HG02588 (cell line): ENCODE measurements at regions not wholly inside any gene's neighbourhood (a gene's known extent, or its start where the extent isn't known, plus 50 kb on each side); places are given as distances from the start of the nearest gene placed in this dataset.
"Not testable (repeated sequence)": the region's sequence is repeated elsewhere in the genome, so short reads cannot be mapped to it uniquely, and the experiment has no call there.

Experiments used
- ATAC-seq: cut with Tn5 transposase; IDR thresholded peaks from one replicate; pipeline ENCODE4 v1.9.1; 2021; ENCODE audit warnings: mild to moderate bottlenecking, moderate library complexity; ENCODE audit not compliant: unreplicated experiment

DNA sequence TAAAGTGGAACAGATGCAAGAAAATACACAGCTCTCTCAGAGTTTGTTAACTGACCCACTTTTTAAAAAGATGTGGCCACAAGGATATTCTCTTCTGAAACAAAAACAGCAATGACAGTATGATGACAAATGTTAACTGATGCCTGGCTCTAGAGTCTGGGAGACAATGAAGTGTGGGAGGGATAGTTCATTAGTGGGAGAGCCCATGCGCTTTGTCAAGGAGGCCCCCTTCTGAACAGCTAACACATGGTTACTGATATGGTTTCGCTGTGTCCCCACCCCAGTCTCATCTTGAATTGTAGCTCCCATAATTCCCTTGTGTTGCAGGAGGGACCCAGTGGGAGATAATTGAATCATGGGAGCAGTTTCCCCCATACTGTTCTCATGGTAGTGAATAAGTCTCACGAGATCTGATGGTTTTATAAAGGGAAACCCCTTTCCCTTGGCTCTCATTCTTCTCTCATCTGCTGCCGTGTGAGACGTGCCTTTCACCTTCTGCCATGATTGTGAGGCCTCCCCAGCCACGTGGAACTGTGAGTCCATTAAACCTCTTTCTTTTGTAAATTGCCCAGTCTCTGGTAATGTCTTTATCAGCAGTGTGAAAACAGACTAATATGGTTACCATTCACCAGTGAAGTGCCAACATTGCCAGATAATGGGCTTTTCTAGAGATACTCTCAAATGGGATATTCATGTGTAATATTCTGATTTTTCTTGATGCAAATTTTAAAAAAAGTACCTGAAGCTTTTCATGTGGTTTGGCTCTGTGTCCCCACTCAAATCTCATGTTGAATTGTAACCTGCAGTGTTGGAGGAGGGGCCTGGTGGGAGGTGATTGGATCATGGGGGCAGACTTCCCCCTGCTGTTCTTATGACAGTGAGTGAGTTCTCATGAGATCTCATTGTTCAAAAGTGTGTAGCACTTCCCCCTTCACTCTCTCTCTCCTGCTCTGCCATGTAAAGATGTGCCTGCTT, 435.8 kb downstream of the SHISA9 start:
- ATAC-seq, result not testable (repeated sequence)

DNA sequence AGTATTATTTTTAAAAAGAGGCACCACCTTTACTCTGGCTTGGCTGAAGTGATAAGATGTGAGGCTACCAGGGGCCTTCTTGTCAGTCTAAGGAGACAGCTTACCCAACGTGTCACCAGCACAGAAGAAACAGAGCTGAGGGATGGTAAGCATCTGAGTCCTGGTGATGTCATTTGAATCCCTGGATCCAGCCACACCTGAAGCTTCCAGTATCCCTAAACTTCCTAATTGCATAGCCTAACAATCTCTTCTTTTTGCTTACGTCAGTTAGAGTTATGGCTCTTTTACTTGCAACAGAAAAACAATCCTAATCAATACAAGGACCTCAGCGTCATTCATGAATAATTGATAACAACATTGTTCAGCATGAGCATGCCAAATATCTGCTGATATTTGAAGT, 436.6 kb downstream of the SHISA9 start:
- no peak for ATAC-seq

DNA sequence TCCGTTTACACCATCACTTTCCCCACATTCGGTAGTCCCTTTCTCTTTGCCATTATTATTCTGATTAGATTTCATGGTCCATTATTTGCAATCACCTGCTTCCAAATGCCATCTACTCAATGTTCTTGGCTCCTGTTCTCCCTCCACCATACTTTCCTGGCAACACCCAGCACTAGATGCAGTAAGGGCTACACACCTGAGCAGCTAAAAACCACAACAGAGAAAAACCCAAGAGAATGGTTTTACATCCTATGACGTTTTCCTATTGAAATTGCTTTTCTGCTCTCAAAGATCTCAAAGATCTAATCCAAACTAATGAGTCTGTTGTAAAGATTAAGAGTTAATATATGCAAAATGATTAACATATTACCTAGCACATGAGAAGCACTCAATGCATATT, 441.3 kb downstream of the SHISA9 start:
- ATAC-seq, result no peak

DNA sequence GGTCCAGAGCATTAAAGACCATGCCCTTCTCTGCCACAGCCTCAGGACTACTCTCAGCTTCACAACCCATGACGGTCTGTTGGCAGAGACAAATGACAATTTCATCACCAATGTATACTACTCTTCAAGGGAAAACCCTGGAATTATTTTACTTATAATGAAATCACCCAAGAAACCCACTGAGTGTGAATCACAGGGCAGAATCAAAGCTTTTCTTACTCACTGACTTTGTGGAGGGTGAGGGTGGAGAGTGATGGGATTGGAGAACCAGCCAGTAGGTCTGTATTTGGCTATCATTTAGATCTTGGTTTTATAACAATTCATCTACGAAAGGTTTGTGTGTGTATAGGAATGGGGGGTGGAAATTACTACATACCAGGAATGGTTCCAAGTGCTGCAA, 442.6 kb downstream of the SHISA9 start:
- no peak for ATAC-seq

DNA sequence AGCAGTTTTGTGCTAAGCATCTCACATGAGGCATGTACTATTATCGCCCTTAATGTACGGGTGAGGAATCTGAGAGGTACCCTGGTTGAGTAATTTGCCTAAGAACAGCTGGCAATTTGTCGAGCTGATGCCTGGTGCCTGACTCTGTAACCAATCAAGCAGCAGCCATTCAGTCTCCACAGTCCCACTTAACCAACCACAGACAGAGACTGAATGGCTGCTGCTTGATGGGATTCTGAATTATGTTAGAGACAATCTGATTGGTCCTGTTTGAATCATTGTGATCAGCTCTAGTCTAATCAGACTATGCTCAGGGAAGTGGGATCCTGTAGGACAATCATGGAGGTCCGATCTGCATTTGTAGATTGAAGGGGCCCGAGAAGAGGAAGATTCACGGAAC, 447.0 kb downstream of the SHISA9 start:
- no peak for ATAC-seq

DNA sequence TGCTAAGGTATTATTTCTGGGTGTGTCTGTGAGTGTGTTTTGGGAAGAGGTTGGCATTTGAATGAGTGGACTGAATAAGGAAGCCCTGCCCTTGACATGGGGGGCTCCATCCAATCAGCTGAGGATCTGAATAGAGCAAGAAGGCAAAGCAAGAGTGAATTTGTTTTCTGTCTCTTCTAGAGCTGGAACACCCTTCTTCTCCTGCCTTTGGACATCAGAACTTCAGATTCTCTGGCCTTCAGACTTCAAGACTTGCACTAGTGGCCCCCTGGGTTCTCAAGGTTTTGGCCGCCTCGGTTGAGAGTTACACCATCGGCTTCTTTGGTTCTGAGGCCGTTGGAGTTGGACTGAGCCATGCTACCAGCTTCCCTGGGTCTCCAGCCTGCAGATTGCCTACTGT, 448.6 kb downstream of the SHISA9 start:
- no peak for ATAC-seq

DNA sequence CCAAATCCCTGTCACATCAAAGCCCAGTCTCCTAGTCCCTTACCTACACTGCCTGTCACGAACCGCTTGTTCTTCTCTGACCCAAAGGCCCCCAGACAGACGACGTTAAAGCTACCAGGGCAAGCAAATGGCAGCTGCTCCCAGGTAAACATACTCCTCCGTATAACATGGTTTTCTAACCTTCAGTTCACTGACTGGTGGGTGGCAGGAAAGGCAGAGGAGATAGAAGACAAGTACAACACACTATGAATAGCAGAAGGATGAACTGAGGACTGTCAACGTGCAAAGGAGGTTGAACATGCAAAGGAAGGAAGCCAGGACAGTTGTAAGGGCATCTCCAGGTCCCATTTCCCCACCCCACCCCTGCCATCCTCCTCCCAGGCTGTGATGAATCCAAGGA, 449.8 kb downstream of the SHISA9 start:
- no peak for ATAC-seq

DNA sequence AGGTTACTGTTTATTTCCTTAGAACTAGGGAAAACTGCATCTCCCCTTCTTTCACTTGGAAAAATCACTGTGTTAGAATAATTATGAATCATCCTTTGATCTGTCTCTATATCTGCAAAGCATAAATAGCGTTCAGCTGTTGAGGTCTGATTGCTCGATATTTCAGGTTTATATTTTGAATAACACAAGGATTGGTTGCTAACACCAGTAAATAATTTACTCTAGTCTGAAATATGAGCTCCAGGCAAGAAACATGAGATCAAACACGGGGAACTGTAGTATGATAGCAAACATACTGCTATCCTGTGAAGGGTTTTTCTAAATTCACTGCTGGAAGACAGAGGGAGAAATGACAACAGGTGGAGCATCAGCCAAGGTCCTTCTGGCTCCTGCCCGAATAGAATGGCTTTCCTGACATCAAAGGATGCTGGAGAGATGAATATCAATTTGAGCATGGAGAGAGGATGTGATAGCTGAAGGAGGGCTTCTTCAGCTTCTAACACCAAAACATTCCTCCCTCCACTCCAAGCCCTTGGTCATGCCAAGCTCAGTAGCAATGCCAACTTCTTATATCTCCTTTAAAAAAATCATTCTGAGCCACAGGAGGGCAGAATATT, 450.3 kb downstream of the SHISA9 start:
- no peak for ATAC-seq

DNA sequence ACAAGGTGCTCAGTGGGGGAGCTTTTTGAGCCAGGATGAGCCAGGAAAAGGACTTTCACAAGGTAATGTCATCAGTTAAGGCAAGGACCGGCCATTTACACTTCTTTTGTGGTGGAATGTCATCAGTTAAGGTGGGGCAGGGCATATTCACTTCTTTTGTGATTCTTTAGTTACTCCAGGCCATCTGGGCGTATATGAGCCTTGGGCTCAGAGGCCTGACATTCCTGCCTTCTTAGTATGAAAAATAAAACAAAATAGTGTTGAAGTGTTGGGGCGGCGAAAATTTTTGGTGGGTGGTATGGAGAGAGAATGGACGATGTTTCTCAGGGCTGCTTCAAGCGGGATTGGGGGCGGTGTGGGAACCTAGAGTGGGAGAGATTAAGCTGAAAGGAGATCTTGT, 451.4 kb downstream of the SHISA9 start:
- ATAC-seq, result not testable (repeated sequence)

DNA sequence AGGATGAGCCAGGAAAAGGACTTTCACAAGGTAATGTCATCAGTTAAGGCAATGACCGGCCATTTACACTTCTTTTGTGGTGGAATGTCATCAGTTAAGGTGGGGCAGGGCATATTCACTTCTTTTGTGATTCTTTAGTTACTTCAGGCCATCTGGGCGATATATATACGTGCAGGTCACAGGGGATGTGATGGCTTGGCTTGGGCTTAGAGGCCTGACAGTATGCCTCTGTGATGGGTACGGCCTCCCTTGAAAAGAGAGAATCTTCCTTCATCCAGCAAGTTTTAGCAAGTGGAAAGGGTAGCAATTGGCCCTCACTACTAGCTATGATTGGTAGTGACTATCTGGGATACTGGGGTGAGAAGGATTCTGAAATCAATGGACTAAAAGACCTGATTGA, 456.4 kb downstream of the SHISA9 start:
- not testable (repeated sequence) for ATAC-seq

DNA sequence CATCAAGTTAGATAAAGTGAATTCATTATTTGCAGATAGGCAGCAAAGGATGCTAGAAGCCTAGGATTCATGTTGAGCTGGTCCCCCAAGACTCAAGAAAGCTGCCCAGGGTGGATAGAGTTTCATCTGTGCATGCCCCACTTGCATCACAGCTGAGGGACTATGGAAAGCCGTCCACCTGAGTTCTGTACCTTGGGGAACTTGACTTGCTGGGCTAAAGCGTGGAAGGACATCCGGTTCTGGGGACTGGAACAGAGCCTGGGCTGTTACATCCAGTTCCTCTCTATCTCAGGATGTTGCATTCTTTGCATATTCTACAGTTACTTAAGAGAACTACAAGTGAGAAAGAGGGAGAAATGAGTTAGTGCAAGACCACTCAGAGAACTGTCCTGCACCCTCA, 458.4 kb downstream of the SHISA9 start:
- ATAC-seq, result no peak

DNA sequence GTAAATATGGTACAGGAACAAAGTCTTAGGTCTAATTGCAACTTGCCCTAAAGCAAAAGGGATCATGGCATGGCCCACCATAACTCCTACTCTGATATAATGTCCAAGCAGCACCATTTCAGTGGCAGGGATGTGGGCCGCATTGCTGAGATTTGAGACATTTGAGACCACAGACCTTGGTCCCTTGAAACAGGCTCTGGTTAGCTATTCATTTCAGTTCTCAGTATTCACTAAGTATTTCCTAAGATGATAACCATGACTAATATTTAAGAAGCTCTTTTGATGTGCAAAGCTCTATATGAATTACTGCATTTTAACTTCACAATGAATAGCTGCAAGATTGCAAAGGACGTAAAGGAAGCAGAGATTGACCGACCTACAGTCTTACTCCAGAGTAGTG, 471.0 kb downstream of the SHISA9 start:
- no peak for ATAC-seq

DNA sequence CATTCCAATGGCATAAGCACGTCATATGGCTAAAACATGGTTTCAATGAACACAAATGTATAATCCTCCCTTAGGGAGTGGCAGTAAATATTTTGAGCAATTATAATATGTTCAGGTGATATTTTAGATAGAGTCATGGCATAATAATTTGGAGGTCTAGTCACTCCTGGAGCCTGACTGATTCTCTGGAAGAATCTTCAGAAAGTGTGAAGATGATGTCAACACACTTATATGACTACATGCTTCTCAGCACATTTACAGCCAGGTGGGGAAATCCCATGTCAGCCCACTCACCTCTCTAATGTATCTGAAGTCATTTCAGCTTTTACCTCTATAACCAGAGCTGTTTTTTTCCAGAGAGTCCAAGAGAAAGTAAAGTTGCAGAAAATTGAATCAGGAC, 474.8 kb downstream of the SHISA9 start:
- ATAC-seq, result no peak

DNA sequence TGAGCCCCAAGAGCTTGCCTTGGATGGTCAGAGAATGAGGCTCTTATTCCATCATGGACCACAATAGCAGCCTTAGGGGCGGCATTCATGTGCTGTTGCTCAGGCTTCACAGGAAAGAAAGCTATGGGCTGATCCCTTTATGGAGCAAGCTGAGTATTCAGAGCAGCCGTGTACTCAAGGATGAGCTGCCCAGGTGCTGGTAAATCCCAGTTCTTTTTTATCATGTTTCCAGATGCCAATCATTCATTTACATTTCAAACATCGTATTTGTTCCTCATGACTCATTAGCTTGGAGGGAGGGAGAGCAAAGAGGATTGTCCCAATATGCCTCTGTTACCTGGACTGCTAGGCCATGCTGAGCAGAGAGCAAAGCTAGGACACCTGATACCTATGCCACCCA, 475.7 kb downstream of the SHISA9 start:
- ATAC-seq, result no peak

DNA sequence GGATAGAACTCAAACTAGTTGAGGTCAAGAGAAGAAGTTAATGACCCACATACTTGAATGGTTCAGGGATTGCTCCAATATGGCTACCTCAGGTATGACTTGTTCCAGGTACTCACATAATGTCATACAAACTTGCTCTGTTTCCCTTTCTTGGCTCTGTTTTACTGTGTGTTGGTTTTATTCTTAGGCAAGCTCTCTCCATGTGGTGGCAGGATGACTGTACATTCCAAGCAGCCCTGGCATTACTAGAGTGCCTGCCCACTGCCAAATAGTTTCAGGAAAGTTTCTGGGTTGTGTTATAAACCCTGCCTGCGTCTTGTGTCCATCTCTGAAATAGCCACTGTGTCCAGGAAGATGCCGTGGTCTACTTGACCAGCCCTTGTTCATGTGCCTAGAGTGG, 476.8 kb downstream of the SHISA9 start:
- no peak for ATAC-seq

DNA sequence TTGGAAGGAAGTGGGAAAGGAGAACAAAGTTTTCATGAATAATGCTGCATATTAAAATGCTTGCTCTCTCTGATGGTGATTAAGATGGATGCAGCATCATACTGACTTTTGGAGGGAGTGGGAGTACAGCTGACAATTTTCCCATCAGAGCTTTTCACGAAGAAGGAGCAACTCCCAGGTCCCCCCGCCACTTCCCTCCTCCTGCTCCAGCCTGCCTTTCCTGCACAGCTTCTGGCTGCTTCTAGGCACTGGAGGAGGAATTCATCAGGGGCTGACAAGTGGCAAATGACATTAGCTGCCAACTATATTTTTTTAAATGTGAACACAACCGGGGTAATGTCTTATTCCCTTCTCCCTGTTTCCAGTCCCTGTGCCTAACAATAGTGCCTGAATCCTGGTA, 477.9 kb downstream of the SHISA9 start:
- ATAC-seq, result no peak

DNA sequence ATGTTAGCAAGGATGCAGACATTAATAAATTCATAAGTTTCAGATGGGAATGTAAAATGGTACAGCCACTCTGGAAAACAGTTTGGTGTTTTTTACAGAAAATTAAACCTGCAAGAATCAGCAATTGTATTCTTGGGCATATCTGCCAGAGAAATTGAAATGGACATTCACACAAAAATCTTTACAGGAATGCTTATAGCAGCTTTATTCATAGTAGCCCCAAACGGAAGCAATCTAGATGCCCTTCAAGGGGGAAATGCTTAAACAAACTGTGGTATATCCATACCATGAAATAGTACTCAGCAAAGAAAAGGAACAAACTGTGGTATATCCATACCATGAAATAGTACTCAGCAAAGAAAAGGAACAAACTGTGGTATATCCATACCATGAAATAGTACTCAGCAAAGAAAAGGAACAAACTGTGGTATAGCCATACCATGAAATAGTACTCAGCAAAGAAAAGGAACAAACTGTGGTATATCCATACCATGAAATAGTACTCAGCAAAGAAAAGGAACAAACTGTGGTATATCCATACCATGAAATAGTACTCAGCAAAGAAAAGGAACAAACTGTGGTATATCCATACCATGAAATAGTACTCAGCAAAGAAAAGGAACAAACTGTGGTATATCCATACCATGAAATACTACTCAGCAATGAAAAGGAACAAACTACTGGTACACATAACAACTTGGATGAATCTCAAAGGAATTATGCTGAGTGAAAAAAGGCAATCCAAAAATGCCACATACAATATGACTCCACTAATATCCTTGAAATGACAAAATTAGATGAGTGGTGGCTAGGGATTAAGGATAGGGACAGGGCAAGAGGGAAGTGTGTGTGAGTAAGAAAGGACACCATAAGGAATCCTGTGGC, 484.0 kb downstream of the SHISA9 start:
- not testable (repeated sequence) for ATAC-seq

DNA sequence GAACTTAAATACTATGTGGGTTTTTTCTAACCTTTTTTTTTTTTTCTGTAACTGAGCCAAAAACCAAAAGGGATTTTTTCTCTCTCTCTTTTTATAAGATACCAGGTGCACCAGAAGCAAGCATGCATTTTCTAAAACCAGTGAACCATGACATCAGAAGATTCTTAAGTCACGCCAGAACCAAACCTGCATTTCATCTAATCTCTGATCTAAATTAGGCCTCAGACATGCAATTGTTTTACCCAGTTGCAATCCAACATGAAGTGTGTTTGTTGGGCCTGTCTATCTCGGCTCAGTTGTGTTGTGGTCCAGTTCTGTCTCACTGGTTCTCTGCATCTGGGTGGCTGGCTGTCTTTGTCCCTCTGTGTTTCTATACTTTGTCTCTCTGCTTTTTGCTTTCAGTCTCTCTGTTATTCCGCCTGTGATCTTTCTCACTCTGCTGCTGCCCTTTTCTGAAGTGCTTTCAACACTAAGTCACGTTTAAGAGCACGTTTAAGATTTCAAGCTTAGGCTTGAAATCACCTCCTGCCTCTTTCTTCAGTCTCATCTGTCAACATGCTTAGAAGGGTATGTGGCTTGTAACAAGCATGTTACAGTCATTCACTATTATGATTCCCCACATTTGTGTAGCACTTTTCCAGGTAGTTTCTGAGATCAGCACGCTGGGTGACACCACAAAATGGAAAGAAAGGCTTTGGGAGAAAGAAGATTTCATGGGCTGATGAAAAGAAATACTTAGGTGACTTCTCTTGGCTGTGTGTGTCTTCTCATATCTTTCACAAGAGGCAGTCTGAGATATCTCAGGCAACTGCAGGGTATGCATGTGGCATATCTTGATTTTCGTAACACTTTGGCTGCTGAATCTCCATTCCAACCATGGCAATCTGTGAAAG, 488.9 kb downstream of the SHISA9 start:
- ATAC-seq, result no peak

DNA sequence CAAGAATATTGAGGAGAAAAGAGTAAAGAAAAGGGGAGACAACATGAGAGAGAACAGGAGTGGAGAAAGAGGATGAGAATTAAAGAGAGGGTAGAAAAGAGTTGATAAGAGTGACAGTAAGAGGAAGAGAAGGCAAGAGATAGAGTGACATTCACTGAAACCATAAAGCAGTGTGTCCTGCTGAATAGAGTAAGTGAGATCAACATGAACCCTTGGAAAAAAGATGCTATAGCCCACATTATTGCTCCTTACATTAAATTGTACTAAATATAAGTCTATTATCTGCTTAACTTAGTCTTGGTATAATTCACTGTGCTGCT, 489.5 kb downstream of the SHISA9 start:
- ATAC-seq, result no peak

DNA sequence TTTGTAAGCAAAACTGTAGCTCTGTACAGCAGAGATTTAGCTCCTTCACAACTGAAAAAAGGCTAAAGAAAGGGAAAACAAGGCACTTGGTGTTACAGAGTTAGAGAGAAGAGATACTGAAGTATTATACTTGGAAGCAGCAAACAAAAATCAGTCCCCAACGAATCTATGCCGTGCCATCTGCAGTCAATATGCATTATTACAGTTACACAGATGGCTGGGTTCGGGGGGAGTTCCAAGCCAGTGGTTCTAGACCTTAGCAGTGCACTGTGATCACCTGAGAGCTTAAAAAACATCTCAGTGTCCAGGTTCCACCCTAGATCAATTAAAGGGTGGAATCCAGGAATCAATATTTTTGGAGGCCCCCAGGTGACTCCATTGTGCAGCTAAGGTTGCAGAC, 489.9 kb downstream of the SHISA9 start:
- ATAC-seq, result no peak

DNA sequence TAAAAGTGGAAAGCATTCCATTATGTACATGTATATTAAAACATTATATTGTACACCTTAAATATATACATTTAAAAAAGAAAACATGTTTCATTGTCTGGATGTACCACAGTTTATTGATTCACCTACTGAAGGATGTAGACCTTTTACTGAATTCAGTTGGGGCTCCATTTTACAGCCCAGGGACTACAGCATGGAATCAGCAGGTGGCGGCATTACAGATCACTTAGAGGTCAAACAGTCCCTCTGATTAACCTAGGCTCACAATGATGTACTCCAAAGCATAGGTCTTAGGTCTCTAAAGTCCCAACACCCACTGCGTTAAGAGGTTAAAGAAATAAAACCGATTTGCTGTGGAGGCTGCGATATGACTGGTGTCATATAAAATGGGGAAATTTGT, 490.9 kb downstream of the SHISA9 start:
- ATAC-seq, result no peak
